Calu3 (cell line): ENCODE measurements at regions not wholly inside any gene's neighbourhood (a gene's known extent, or its start where the extent isn't known, plus 50 kb on each side); places are given as distances from the start of the nearest gene placed in this dataset.

Experiments
- BruUV-seq: library from RNA; stranded (reverse); fragments of 400-500 nt; replicated peaks from 2 replicates; lab custom pipeline; 2021; lab: Mats Ljungman, UMichigan
- CTCF ChIA-PET: fragments of 300-600 bp; sonication (Branson Sonifier 250); formaldehyde crosslinking; loops from one replicate; lab custom pipeline; 2022; ENCODE audit warnings: antibody characterized with exemption; lab: Charles Lee
- DNase-seq: peaks from one replicate; pipeline ENCODE4 v3.0.0; 2022
- H3K27ac Mint-ChIP-seq: one replicate; pipeline ENCODE4 v1.8.0; 2022; ENCODE audit warnings: mixed read lengths; ENCODE audit not compliant: unreplicated experiment
- H3K27me3 Mint-ChIP-seq: one replicate; pipeline ENCODE4 v1.8.0; 2022; ENCODE audit warnings: mixed read lengths; ENCODE audit not compliant: unreplicated experiment
- H3K36me3 Mint-ChIP-seq: one replicate; pipeline ENCODE4 v1.8.0; 2022; ENCODE audit warnings: mild to moderate bottlenecking, moderate library complexity, mixed read lengths; ENCODE audit not compliant: insufficient read depth, unreplicated experiment
- H3K4me1 Mint-ChIP-seq: one replicate; pipeline ENCODE4 v1.8.0; 2022; ENCODE audit warnings: mild to moderate bottlenecking, low read depth, mixed read lengths; ENCODE audit not compliant: unreplicated experiment
- H3K4me3 Mint-ChIP-seq: one replicate; pipeline ENCODE4 v1.8.0; 2022; ENCODE audit warnings: mild to moderate bottlenecking, low read depth, moderate library complexity, mixed read lengths; ENCODE audit not compliant: unreplicated experiment
- H3K9me3 Mint-ChIP-seq: one replicate; pipeline ENCODE4 v1.8.0; 2022; ENCODE audit warnings: low read depth, mixed read lengths; ENCODE audit not compliant: unreplicated experiment
- intact Hi-C: fragments of 100-400 bp; cut with micrococcal nuclease; formaldehyde crosslinking; loops from one replicate; pipeline ENCODE4 v1.10.0; 2022; ENCODE audit not compliant: unreplicated experiment
- TF ChIP-seq, protein P1 (sequence below): fragments of 200-600 bp; IDR thresholded peaks from one replicate; pipeline ENCODE4 v1.8.0; 2022; ENCODE audit warnings: antibody characterized with exemption; ENCODE audit not compliant: unreplicated experiment

DNA sequence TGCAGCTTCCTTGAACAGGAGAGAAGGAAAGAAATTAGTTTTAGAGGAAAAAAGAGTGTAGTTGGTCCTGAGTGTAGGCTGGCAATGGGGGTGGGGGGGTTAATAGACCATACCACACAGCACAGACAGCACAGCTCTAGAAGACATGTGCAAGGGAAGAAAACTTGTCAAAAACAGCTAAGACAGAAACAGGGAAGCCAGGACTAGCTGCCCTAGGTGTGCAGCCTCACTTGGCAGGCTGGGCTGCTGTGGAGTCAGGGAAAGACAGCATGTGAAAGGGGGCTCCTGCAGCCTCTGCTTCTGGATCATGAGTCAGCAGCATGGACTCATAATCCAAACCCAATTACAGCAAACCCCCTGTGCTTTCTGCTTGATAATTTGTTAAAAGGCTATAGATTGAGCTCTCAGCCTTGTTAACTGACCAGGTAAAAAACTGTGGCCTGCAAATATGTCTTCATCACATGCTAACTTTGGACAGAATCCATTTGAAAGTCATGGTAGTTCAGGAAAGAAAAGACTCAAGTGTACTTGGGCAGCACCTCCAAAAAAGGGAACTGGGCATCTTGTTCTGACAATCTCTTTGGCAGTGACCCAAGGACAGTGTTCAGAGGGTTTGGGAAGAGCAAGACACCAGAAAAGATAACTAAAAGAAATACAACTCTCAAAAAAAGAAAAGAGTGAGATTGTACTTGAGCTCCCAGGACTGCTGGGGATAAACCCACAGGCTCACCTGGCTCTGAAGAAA is 142.2 kb upstream of the VWC2 start:
- H3K4me3 Mint-ChIP-seq, result no peak overlapping the region
- H3K36me3 Mint-ChIP-seq, result no peaks in the 10 kb centered on the region

GRCh38 chr7:49631960-49632359 is 141.5 kb upstream of the VWC2 start:
- Mint-ChIP-seq H3K4me3 (no peak overlapping the region), H3K9me3 (peaks cover 12% of the 10 kb centered on the region), H3K4me1 (no peaks in the 10 kb centered on the region), H3K36me3 (no peaks in the 10 kb centered on the region), H3K27ac (no peak overlapping the region), H3K27me3 (no peaks in the 10 kb centered on the region)
- no peak for DNase-seq
- TF ChIP-seq, protein P1, sequence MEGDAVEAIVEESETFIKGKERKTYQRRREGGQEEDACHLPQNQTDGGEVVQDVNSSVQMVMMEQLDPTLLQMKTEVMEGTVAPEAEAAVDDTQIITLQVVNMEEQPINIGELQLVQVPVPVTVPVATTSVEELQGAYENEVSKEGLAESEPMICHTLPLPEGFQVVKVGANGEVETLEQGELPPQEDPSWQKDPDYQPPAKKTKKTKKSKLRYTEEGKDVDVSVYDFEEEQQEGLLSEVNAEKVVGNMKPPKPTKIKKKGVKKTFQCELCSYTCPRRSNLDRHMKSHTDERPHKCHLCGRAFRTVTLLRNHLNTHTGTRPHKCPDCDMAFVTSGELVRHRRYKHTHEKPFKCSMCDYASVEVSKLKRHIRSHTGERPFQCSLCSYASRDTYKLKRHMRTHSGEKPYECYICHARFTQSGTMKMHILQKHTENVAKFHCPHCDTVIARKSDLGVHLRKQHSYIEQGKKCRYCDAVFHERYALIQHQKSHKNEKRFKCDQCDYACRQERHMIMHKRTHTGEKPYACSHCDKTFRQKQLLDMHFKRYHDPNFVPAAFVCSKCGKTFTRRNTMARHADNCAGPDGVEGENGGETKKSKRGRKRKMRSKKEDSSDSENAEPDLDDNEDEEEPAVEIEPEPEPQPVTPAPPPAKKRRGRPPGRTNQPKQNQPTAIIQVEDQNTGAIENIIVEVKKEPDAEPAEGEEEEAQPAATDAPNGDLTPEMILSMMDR, result no peak
- CTCF ChIA-PET, result no interaction called here
- intact Hi-C loops, result no loop called here
- no TSS peak for BruUV-seq

More for the DNA sequence above, 142.2 kb upstream of the VWC2 start:
- Mint-ChIP-seq H3K27me3 (no peaks in the 10 kb centered on the region), H3K9me3 (peaks cover 12% of the 10 kb centered on the region), H3K4me1 (no peaks in the 10 kb centered on the region), H3K27ac (no peak overlapping the region)
- TF ChIP-seq, protein P1, result no peak
- CTCF ChIA-PET, result interaction anchor here (0.6 kb wide), 1 partner anchor 745 kb away, joined by 3 read pairs; no protein-coding TSS in a partner anchor
- no peak for DNase-seq
- BruUV-seq, result no TSS peak
- intact Hi-C loops, result no loop called here

DNA sequence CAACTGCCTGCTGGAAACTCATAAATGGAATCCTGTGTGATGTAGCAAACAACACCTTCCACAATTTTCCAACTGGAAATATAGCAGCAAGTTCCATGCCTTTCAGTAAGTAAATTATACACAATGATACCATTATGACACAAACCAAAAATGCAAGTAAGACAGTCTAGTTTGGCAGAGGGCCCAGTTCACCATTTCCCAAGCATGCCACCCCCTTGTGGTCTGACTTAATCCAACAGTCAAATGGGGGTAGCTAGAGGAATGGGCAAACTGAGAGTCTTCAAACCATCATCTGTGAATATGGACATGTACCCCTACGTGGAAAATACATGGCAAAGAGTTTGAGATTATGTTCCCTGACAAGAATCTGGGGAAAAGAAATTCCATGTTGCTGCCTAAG is 137.6 kb upstream of the VWC2 start:
- H3K4me1 Mint-ChIP-seq, result no peaks in the 10 kb centered on the region
- no peak overlapping the region for H3K4me3 Mint-ChIP-seq
- no peak for DNase-seq
- no TSS peak for BruUV-seq
- H3K27ac Mint-ChIP-seq, result no peak overlapping the region
- CTCF ChIA-PET, result no interaction called here
- H3K36me3 Mint-ChIP-seq, result no peaks in the 10 kb centered on the region
- peaks cover 6% of the 10 kb centered on the region for H3K9me3 Mint-ChIP-seq
- intact Hi-C loops, result no loop called here
- TF ChIP-seq, protein P1, result no peak
- H3K27me3 Mint-ChIP-seq, result no peaks in the 10 kb centered on the region

- DNase-seq, result no peak
- BruUV-seq, result no TSS peak
- H3K36me3 Mint-ChIP-seq, result no peaks in the 10 kb centered on the region
- H3K27ac Mint-ChIP-seq, result no peak overlapping the region
- intact Hi-C loops, result no loop called here
- H3K9me3 Mint-ChIP-seq, result peaks cover 5% of the 10 kb centered on the region
- H3K27me3 Mint-ChIP-seq, result no peaks in the 10 kb centered on the region
- CTCF ChIA-PET, result no interaction called here
- TF ChIP-seq, protein P1, result no peak
- no peak overlapping the region for H3K4me3 Mint-ChIP-seq
- H3K4me1 Mint-ChIP-seq, result no peaks in the 10 kb centered on the region
Measured at GRCh38 chr7:49636400-49636799, 137.0 kb upstream of the VWC2 start.
